Activated T-cell treated with anti-CD3 and anti-CD28 coated beads, Interleukin-2, amount 50 U/mL, for 72 hours (primary cell): ENCODE measurements at regions not wholly inside any gene's neighbourhood (a gene's known extent, or its start where the extent isn't known, plus 50 kb on each side); places are given as distances from the start of the nearest gene placed in this dataset.
A peak's percentile ranks its signal among the peaks of the same experiment; 100 is the strongest.
"Not testable (repeated sequence)": the region's sequence is repeated elsewhere in the genome, so short reads cannot be mapped to it uniquely, and the experiment has no call there.

Experiments used
- ATAC-seq, 2 donors: fragments of 150-1000 bp; cut with Tn5 transposase; replicated peaks in 1 of 2; 2 replicates each; pipeline ENCODE4 v1.10.0; 2021; ENCODE audit warnings: moderate library complexity in 2 of 2, mild to moderate bottlenecking in 1 of 2
- DNase-seq, 2 donors: peaks; one replicate each; pipeline ENCODE4 v3.0.0; 2021 to 2022; ENCODE audit warnings: mixed read lengths in 1 of 2
- H3K27ac Mint-ChIP-seq: one replicate; pipeline ENCODE4 v1.8.0; 2022; ENCODE audit warnings: mild to moderate bottlenecking, moderate library complexity, mixed read lengths
- H3K27me3 Mint-ChIP-seq: one replicate; pipeline ENCODE4 v1.8.0; 2022; ENCODE audit warnings: low read depth, mixed read lengths
- H3K36me3 Mint-ChIP-seq, 2 donors: one replicate each; pipeline ENCODE4 v1.8.0; 2022; ENCODE audit warnings: mixed read lengths in 2 of 2, mild to moderate bottlenecking in 1 of 2; ENCODE audit not compliant: insufficient read depth in 2 of 2
- H3K4me1 Mint-ChIP-seq: one replicate; pipeline ENCODE4 v1.8.0; 2022; ENCODE audit warnings: low read depth, mixed read lengths
- H3K4me3 Mint-ChIP-seq, 2 donors: one replicate each; pipeline ENCODE4 v1.8.0; 2022; ENCODE audit warnings: mild to moderate bottlenecking in 2 of 2, mixed read lengths in 2 of 2, moderate library complexity in 2 of 2
- H3K9me3 Mint-ChIP-seq, 2 donors: one replicate each; pipeline ENCODE4 v1.8.0; 2022; ENCODE audit warnings: mixed read lengths in 2 of 2

- Mint-ChIP-seq H3K27me3 (peaks cover 8% of the 10 kb centered on the region), H3K4me3 (no peak overlapping the region), H3K4me1 (peaks cover 21% of the 10 kb centered on the region), H3K27ac (no peak overlapping the region), H3K36me3 (no peaks in the 10 kb centered on the region), H3K9me3 (no peaks in the 10 kb centered on the region)
- DNase-seq (no peak), ATAC-seq (no peak)
These were observed 613.3 kb downstream of the BCOR start for GRCh38 chrX:39484159-39485068.

GRCh38 chrX:39487166-39487968 lies 610.4 kb downstream of the BCOR start:
- no peak overlapping the region for H3K27ac Mint-ChIP-seq
- DNase-seq (no peak), ATAC-seq (no peak)

GRCh38 chrX:39487969-39488330 lies 609.8 kb downstream of the BCOR start:
- ATAC-seq (no peak), DNase-seq (no peak)
- H3K27ac Mint-ChIP-seq, result no peak overlapping the region
- peak overlapping the region in 1 of 2 donors; percentile 37 for H3K4me3 Mint-ChIP-seq
- H3K9me3 Mint-ChIP-seq, result peaks cover 0 to 2% of the 10 kb centered on the region in 2 donors
- H3K27me3 Mint-ChIP-seq, result peaks cover 8% of the 10 kb centered on the region
- peaks cover 2% of the 10 kb centered on the region in 2 donors for H3K36me3 Mint-ChIP-seq
- H3K4me1 Mint-ChIP-seq, result peaks cover 44% of the 10 kb centered on the region

More at GRCh38 chrX:39487166-39487968, 610.4 kb downstream of the BCOR start:
- peaks cover 2% of the 10 kb centered on the region in 2 donors for H3K36me3 Mint-ChIP-seq
- H3K4me3 Mint-ChIP-seq, result peak overlapping the region in 1 of 2 donors; percentile 53
- H3K4me1 Mint-ChIP-seq, result peaks cover 39% of the 10 kb centered on the region
- peaks cover 8% of the 10 kb centered on the region for H3K27me3 Mint-ChIP-seq
- H3K9me3 Mint-ChIP-seq, result peaks cover 0 to 2% of the 10 kb centered on the region in 2 donors

GRCh38 chrX:39491548-39492297 lies 606.0 kb downstream of the BCOR start:
- Mint-ChIP-seq H3K27me3 (peaks cover 11% of the 10 kb centered on the region), H3K36me3 (peaks cover 2% of the 10 kb centered on the region in 2 donors), H3K4me1 (peaks cover 50% of the 10 kb centered on the region), H3K4me3 (peak overlapping the region; percentile 62 to 77), H3K9me3 (peaks cover 0 to 2% of the 10 kb centered on the region in 2 donors), H3K27ac (peak overlapping the region; percentile 54)
- ATAC-seq (peak; percentile 89 to 96), DNase-seq (peak; percentile 55 to 59)

GRCh38 chrX:39492497-39493162 lies 605.1 kb downstream of the BCOR start:
- DNase-seq (no peak), ATAC-seq (no peak)
- H3K36me3 Mint-ChIP-seq, result peaks cover 2% of the 10 kb centered on the region in 2 donors
- peaks cover 0 to 2% of the 10 kb centered on the region in 2 donors for H3K9me3 Mint-ChIP-seq
- peaks cover 10% of the 10 kb centered on the region for H3K27me3 Mint-ChIP-seq
- no peak overlapping the region for H3K4me3 Mint-ChIP-seq
- H3K27ac Mint-ChIP-seq, result no peak overlapping the region
- peaks cover 42% of the 10 kb centered on the region for H3K4me1 Mint-ChIP-seq

- no peak for DNase-seq
- Mint-ChIP-seq H3K27ac (no peak overlapping the region), H3K36me3 (peaks cover 2% of the 10 kb centered on the region in 2 donors), H3K4me3 (no peak overlapping the region), H3K27me3 (peaks cover 10% of the 10 kb centered on the region), H3K9me3 (peaks cover 0 to 2% of the 10 kb centered on the region in 2 donors), H3K4me1 (peaks cover 37% of the 10 kb centered on the region)
- ATAC-seq, result no peak
These were observed 604.6 kb downstream of the BCOR start for GRCh38 chrX:39493168-39493567.

- H3K4me1 Mint-ChIP-seq, result peaks cover 26% of the 10 kb centered on the region
- not testable (repeated sequence) for ATAC-seq, H3K27ac Mint-ChIP-seq, DNase-seq, H3K27me3 Mint-ChIP-seq, H3K9me3 Mint-ChIP-seq, H3K4me3 Mint-ChIP-seq, H3K36me3 Mint-ChIP-seq
These were observed 600.6 kb downstream of the BCOR start for GRCh38 chrX:39497117-39497516.

GRCh38 chrX:39497702-39498265 lies 600.0 kb downstream of the BCOR start:
- H3K9me3 Mint-ChIP-seq, result no peaks in the 10 kb centered on the region
- DNase-seq (no peak), ATAC-seq (no peak)
- H3K27ac Mint-ChIP-seq, result no peak overlapping the region
- H3K36me3 Mint-ChIP-seq, result no peaks in the 10 kb centered on the region
- H3K4me1 Mint-ChIP-seq, result peaks cover 19% of the 10 kb centered on the region
- H3K27me3 Mint-ChIP-seq, result peaks cover 10% of the 10 kb centered on the region
- H3K4me3 Mint-ChIP-seq, result no peak overlapping the region

GRCh38 chrX:39499996-39500395 lies 597.8 kb downstream of the BCOR start:
- DNase-seq, result no peak
- Mint-ChIP-seq H3K4me3 (no peak overlapping the region), H3K27ac (no peak overlapping the region), H3K27me3 (peaks cover 10% of the 10 kb centered on the region), H3K9me3 (no peaks in the 10 kb centered on the region), H3K4me1 (peaks cover 20% of the 10 kb centered on the region), H3K36me3 (no peaks in the 10 kb centered on the region)
- ATAC-seq, result no peak

- ATAC-seq (no peak), DNase-seq (no peak)
- H3K27ac Mint-ChIP-seq, result no peak overlapping the region
- peaks cover 20% of the 10 kb centered on the region for H3K4me1 Mint-ChIP-seq
- H3K27me3 Mint-ChIP-seq, result peaks cover under 1% of the 10 kb centered on the region
- H3K36me3 Mint-ChIP-seq, result no peaks in the 10 kb centered on the region
- H3K4me3 Mint-ChIP-seq, result no peak overlapping the region
- H3K9me3 Mint-ChIP-seq, result no peaks in the 10 kb centered on the region
These were observed 595.9 kb downstream of the BCOR start for GRCh38 chrX:39501822-39502221.

- no peaks in the 10 kb centered on the region for H3K36me3 Mint-ChIP-seq
- no peak for ATAC-seq
- DNase-seq, result no peak
- H3K4me1 Mint-ChIP-seq, result peaks cover 24% of the 10 kb centered on the region
- no peaks in the 10 kb centered on the region for H3K9me3 Mint-ChIP-seq
- no peak overlapping the region for H3K4me3 Mint-ChIP-seq
- no peak overlapping the region for H3K27ac Mint-ChIP-seq
- no peaks in the 10 kb centered on the region for H3K27me3 Mint-ChIP-seq
These were observed 595.3 kb downstream of the BCOR start for GRCh38 chrX:39502486-39502885.

GRCh38 chrX:39504227-39504626 lies 593.5 kb downstream of the BCOR start:
- peak in 1 of 2 donors; percentile 41 for ATAC-seq
- peaks cover 1 to 8% of the 10 kb centered on the region in 2 donors for H3K36me3 Mint-ChIP-seq
- H3K27me3 Mint-ChIP-seq, result no peaks in the 10 kb centered on the region
- no peak for DNase-seq
- no peak overlapping the region for H3K27ac Mint-ChIP-seq
- peaks cover 42% of the 10 kb centered on the region for H3K4me1 Mint-ChIP-seq
- peaks cover under 1 to 1% of the 10 kb centered on the region in 2 donors for H3K9me3 Mint-ChIP-seq
- H3K4me3 Mint-ChIP-seq, result no peak overlapping the region
